ENCODE measurements at regions not wholly inside any gene's neighbourhood (a gene's known extent, or its start where the extent isn't known, plus 50 kb on each side); places are given as distances from the start of the nearest gene placed in this dataset.

GRCh38 chr2:172366596-172367150 lies 60.7 kb upstream of the ITGA6 start:
- TF ChIP-seq YY1 (IDR thresholded peaks at IDR 0.05; ENCODE audit: insufficient read depth, insufficient read length) (no peak), ZNF274 (IDR thresholded peaks at IDR 0.05; ENCODE audit: low read depth, low read length) (no peak), SUZ12 (IDR thresholded peaks at IDR 0.05; ENCODE audit: extremely low read depth, insufficient read depth, insufficient read length) (no peak)

Measured in NT2/D1 (cell line).